Progenitor cell of endocrine pancreas (in vitro differentiated cells): ENCODE measurements at regions not wholly inside any gene's neighbourhood (a gene's known extent, or its start where the extent isn't known, plus 50 kb on each side); places are given as distances from the start of the nearest gene placed in this dataset.
"Not testable (repeated sequence)": the region's sequence is repeated elsewhere in the genome, so short reads cannot be mapped to it uniquely, and the experiment has no call there.

Experiments used
- DNase-seq: peaks from one replicate; pipeline ENCODE4 v3.0.0; 2021; ENCODE audit warnings: low spot score; ENCODE audit not compliant: unreplicated experiment
- H3K27ac Mint-ChIP-seq: 2 replicates; pipeline ENCODE4 v1.8.0; 2021; ENCODE audit warnings: mild to moderate bottlenecking, moderate library complexity, mixed read lengths
- H3K27me3 Mint-ChIP-seq: 2 replicates; pipeline ENCODE4 v1.8.0; 2021; ENCODE audit warnings: mixed read lengths
- H3K36me3 Mint-ChIP-seq: 2 replicates; pipeline ENCODE4 v1.8.0; 2022; ENCODE audit warnings: mixed read lengths; ENCODE audit not compliant: insufficient read depth
- H3K4me1 Mint-ChIP-seq: 2 replicates; pipeline ENCODE4 v1.8.0; 2021; ENCODE audit warnings: low read depth, mixed read lengths
- H3K4me3 Mint-ChIP-seq: 2 replicates; pipeline ENCODE4 v1.8.0; 2021; ENCODE audit warnings: low read depth, mild to moderate bottlenecking, moderate library complexity, mixed read lengths
- H3K9me3 Mint-ChIP-seq: 2 replicates; pipeline ENCODE4 v1.8.0; 2021; ENCODE audit warnings: low read depth, mixed read lengths
- CTCF ChIP-seq: fragments of 200-600 bp; sonication (generic); IDR thresholded peaks from one replicate; pipeline ENCODE4 v1.5.0; 2021; ENCODE audit warnings: antibody characterized with exemption, mild to moderate bottlenecking; ENCODE audit not compliant: unreplicated experiment

GRCh38 chr6:126890055-126890454, 228.4 kb upstream of the RSPO3 start:
- DNase-seq: no peak
- H3K27ac Mint-ChIP-seq: no peak overlapping the region
- no peak for TF ChIP-seq CTCF
- no peaks in the 10 kb centered on the region for H3K36me3 Mint-ChIP-seq
- peaks cover 4% of the 10 kb centered on the region for H3K9me3 Mint-ChIP-seq
- H3K4me1 Mint-ChIP-seq: peaks cover 20% of the 10 kb centered on the region
- H3K4me3 Mint-ChIP-seq: no peak overlapping the region
- H3K27me3 Mint-ChIP-seq: peaks cover 15% of the 10 kb centered on the region

DNA sequence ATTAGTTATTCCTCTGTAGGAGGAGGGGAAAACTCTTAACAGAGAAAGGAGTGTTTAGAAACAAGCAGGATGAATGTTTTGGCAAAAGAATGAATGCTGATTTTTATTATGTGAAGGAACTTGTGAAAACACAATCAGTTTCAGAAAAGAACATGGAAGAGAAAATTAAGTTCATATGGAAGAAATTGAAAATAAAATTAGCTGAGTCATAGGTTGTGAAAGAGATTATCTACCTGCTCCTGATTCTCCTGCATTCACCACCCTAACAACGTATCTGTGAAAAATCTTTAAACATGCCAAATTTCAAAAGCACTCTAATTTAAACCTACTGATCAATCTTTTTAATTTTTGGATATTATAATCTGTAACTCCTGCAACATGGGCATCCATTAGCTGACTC, 227.3 kb upstream of the RSPO3 start:
- peaks cover 20% of the 10 kb centered on the region for H3K4me1 Mint-ChIP-seq
- no peak overlapping the region for H3K27ac Mint-ChIP-seq
- no peak overlapping the region for H3K4me3 Mint-ChIP-seq
- H3K27me3 Mint-ChIP-seq: peaks cover 15% of the 10 kb centered on the region
- DNase-seq: no peak
- TF ChIP-seq CTCF: no peak
- peaks cover 4% of the 10 kb centered on the region for H3K9me3 Mint-ChIP-seq
- no peaks in the 10 kb centered on the region for H3K36me3 Mint-ChIP-seq

DNA sequence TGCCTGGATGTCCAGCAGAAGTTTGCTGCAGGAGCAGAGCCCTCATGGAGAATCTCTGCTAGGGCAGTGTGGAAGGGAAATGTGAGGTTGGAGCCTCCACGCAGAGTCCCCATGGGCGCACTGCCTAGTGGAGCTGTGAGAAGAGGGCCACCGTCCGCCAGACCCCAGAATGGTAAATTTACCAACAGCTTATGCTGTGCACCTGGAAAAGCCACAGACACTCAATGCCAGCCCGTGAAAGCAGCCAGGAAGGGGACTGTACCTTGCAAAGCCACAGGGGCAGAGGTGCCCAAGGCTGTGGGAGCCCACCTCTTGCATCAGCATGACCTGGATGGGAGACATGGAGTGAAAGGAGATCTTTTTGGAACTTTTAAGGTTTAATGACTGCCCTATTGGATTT, 225.6 kb upstream of the RSPO3 start:
- not testable (repeated sequence) for H3K27ac Mint-ChIP-seq, H3K36me3 Mint-ChIP-seq, DNase-seq, H3K4me3 Mint-ChIP-seq, H3K9me3 Mint-ChIP-seq
- peaks cover 15% of the 10 kb centered on the region for H3K27me3 Mint-ChIP-seq
- H3K4me1 Mint-ChIP-seq: peaks cover 15% of the 10 kb centered on the region

DNA sequence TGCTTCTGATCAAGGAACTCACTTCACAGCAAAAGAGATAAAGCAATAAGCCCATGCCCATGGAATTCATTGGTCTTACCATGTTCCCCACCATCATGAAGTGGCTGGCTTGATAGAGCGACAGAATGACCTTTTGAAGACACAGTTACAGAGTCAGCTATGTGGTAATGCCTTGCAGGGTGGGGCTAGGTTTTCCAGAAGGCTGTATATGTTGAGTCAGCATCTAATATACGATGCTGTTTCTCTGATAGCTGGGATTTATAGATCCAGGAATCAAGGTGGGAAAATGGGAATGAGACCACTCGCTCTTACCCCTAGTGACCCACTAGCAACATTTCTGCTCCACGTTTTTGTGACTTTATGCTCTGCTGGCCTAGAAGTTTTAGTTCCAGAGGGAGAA, 220.7 kb upstream of the RSPO3 start:
- DNase-seq: no peak
- Mint-ChIP-seq H3K27ac (no peak overlapping the region), H3K36me3 (no peaks in the 10 kb centered on the region), H3K4me3 (no peak overlapping the region), H3K27me3 (peaks cover 11% of the 10 kb centered on the region), H3K4me1 (peaks cover 6% of the 10 kb centered on the region), H3K9me3 (peaks cover 4% of the 10 kb centered on the region)
- TF ChIP-seq CTCF: no peak

- no peaks in the 10 kb centered on the region for H3K36me3 Mint-ChIP-seq
- H3K4me3 Mint-ChIP-seq: no peak overlapping the region
- DNase-seq: no peak
- H3K27me3 Mint-ChIP-seq: peaks cover 5% of the 10 kb centered on the region
- peaks cover 6% of the 10 kb centered on the region for H3K4me1 Mint-ChIP-seq
- H3K9me3 Mint-ChIP-seq: no peaks in the 10 kb centered on the region
- no peak overlapping the region for H3K27ac Mint-ChIP-seq
- TF ChIP-seq CTCF: no peak
Observed at GRCh38 chr6:126904176-126904575, 214.3 kb upstream of the RSPO3 start.

GRCh38 chr6:126905917-126906316, 212.6 kb upstream of the RSPO3 start:
- peaks cover 3% of the 10 kb centered on the region for H3K9me3 Mint-ChIP-seq
- no peaks in the 10 kb centered on the region for H3K36me3 Mint-ChIP-seq
- TF ChIP-seq CTCF: no peak
- H3K27ac Mint-ChIP-seq: no peak overlapping the region
- peaks cover 11% of the 10 kb centered on the region for H3K27me3 Mint-ChIP-seq
- DNase-seq: no peak
- H3K4me1 Mint-ChIP-seq: peaks cover 2% of the 10 kb centered on the region
- no peak overlapping the region for H3K4me3 Mint-ChIP-seq
